Transverse colon (tissue), 3 donors: ENCODE measurements at regions not wholly inside any gene's neighbourhood (a gene's known extent, or its start where the extent isn't known, plus 50 kb on each side); places are given as distances from the start of the nearest gene placed in this dataset.

Source experiments
- POLR2A ChIP-seq: fragments of 450-650 bp; IDR thresholded peaks from one replicate; pipeline ENCODE4 v1.6.1; 2016; ENCODE audit warnings: antibody characterized with exemption, mild to moderate bottlenecking, moderate library complexity
- TF ChIP-seq, protein P1 (sequence below), 5 experiments: fragments of 200-600 bp in 3 of 5; fragments of 450-650 bp in 2 of 5; sonication (generic) in 3 of 5; IDR thresholded peaks; 1 replicate in 2 of 5; 2 replicates in 3 of 5; pipeline ENCODE4 v1.5.1; 2016 to 2017; ENCODE audit warnings: antibody characterized with exemption in 5 of 5, inconsistent platforms in 3 of 5, mild to moderate bottlenecking in 2 of 5, moderate library complexity in 1 of 5

DNA sequence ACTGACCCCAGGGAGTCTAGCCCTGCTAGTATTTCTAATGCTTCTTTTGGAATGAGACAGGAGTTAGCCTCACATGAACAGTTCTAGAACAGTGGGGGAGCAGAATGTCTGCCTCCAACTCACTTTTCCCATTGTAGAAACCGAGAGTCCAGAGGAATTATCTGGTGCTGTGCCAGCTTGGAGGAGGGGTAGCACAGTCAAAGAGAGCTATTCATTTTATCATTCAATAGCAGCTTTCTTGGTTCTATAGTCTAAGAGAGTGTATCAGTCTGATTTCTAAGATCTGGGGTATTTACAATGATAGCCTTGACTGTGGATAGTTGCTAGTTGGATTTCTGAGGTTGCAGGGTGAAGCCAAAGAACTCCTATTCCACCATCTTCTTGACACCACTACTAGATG lies 448.2 kb downstream of the RFPL4B start:
- TF ChIP-seq, protein P1, sequence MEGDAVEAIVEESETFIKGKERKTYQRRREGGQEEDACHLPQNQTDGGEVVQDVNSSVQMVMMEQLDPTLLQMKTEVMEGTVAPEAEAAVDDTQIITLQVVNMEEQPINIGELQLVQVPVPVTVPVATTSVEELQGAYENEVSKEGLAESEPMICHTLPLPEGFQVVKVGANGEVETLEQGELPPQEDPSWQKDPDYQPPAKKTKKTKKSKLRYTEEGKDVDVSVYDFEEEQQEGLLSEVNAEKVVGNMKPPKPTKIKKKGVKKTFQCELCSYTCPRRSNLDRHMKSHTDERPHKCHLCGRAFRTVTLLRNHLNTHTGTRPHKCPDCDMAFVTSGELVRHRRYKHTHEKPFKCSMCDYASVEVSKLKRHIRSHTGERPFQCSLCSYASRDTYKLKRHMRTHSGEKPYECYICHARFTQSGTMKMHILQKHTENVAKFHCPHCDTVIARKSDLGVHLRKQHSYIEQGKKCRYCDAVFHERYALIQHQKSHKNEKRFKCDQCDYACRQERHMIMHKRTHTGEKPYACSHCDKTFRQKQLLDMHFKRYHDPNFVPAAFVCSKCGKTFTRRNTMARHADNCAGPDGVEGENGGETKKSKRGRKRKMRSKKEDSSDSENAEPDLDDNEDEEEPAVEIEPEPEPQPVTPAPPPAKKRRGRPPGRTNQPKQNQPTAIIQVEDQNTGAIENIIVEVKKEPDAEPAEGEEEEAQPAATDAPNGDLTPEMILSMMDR (IDR thresholded peaks at IDR 0.05): no peak
- no peak for TF ChIP-seq POLR2A
